C4-2B (cell line): ENCODE measurements at regions not wholly inside any gene's neighbourhood (a gene's known extent, or its start where the extent isn't known, plus 50 kb on each side); places are given as distances from the start of the nearest gene placed in this dataset.

Experiments
- H3K27ac ChIP-seq: fragments of 450-650 bp; 2 replicates; pipeline ENCODE4 v1.5.1; 2017
- CTCF ChIP-seq: fragments of 450-650 bp; conservative IDR thresholded peaks from 2 replicates; pipeline ENCODE4 v1.5.1; 2017; ENCODE audit warnings: mild to moderate bottlenecking
- ZFX ChIP-seq: fragments of 450-650 bp; IDR thresholded peaks from 2 replicates; pipeline ENCODE4 v1.6.1; 2017

- TF ChIP-seq CTCF (no peak), ZFX (no peak)
- H3K27ac ChIP-seq = no peak overlapping the region
Measured at GRCh38 chr12:93202688-93203087, 175.0 kb upstream of the NUDT4 start.

DNA sequence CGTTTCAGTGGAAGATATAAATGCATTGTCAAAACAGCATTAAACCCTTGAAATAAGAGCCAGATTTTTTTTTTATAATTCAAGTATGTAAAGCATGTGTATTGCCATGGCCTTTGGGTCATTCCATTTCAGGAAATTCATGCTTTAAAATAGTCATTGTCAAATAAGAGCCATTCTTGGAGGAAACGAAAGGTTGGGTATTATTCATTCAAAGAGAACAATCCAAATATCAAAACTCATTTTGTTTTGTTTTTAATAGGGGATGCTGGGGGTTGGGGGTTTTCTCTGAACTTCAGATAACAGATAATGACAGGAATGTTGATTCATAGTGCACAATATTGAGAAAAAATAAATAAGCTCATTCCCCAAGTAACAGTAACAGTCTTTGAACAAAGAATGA, 174.4 kb upstream of the NUDT4 start:
- TF ChIP-seq ZFX = no peak
- no peak for TF ChIP-seq CTCF
- H3K27ac ChIP-seq = no peak overlapping the region

DNA sequence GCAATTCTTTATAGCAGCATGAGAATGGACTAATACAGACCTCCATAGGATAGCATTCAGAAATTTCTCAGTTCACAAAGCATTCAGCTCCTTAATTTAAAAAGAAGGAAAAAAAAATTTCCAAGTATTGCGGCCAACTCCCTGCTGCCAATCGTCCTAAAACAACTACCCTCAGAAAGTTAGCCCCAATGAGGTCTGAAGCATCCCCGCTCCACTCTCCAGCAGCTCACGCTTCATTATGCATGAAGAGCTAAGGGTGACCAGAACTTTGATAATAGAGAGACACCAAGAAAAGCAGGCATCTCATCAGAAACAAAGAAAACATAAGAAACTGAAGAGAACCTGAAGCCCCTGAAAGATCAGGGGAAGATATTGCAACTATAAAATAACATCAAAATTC, 172.8 kb upstream of the NUDT4 start:
- TF ChIP-seq CTCF = no peak
- TF ChIP-seq ZFX = no peak
- H3K27ac ChIP-seq = no peak overlapping the region

GRCh38 chr12:93205361-93205760, 172.4 kb upstream of the NUDT4 start:
- TF ChIP-seq ZFX (no peak), CTCF (no peak)
- no peak overlapping the region for H3K27ac ChIP-seq

GRCh38 chr12:93208011-93208410, 169.7 kb upstream of the NUDT4 start:
- H3K27ac ChIP-seq = no peak overlapping the region
- TF ChIP-seq ZFX = no peak
- TF ChIP-seq CTCF = no peak

- no peak overlapping the region for H3K27ac ChIP-seq
- no peak for TF ChIP-seq ZFX
- TF ChIP-seq CTCF = no peak
Measured at GRCh38 chr12:93214523-93215289, 163.0 kb upstream of the NUDT4 start.

- TF ChIP-seq ZFX (no peak), CTCF (no peak)
- no peak overlapping the region for H3K27ac ChIP-seq
Measured at GRCh38 chr12:93215290-93215678, 162.4 kb upstream of the NUDT4 start.
